ENCODE measurements at regions not wholly inside any gene's neighbourhood (a gene's known extent, or its start where the extent isn't known, plus 50 kb on each side); places are given as distances from the start of the nearest gene placed in this dataset.

DNA sequence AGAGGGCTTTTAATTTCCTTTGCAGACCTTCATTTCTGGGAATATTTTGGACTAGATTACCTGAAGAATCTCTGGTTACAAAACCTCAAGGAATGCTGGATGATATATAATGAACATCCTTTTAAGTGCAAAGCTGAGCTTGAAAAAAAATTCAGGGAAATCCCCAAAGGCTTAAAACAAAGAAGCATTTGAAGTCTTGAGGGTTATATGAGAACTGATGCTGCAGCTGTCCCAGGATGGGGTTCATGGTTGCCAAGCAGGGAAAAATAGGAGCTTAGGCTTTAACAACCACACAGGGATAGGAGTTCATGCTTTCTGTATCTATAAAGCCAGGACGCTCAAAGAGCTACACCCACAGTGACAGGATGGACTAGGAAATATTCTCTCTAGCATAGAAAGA is 150.4 kb upstream of the IRX5 start:
- TF ChIP-seq, protein P1, sequence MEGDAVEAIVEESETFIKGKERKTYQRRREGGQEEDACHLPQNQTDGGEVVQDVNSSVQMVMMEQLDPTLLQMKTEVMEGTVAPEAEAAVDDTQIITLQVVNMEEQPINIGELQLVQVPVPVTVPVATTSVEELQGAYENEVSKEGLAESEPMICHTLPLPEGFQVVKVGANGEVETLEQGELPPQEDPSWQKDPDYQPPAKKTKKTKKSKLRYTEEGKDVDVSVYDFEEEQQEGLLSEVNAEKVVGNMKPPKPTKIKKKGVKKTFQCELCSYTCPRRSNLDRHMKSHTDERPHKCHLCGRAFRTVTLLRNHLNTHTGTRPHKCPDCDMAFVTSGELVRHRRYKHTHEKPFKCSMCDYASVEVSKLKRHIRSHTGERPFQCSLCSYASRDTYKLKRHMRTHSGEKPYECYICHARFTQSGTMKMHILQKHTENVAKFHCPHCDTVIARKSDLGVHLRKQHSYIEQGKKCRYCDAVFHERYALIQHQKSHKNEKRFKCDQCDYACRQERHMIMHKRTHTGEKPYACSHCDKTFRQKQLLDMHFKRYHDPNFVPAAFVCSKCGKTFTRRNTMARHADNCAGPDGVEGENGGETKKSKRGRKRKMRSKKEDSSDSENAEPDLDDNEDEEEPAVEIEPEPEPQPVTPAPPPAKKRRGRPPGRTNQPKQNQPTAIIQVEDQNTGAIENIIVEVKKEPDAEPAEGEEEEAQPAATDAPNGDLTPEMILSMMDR (IDR thresholded peaks at IDR 0.05), result no peak
- TF ChIP-seq POLR2A (IDR thresholded peaks at IDR 0.05), result no peak
- no peak for TF ChIP-seq EP300 (IDR thresholded peaks at IDR 0.05)

Measured in ovary (tissue), 3 donors.